ENCODE measurements at regions not wholly inside any gene's neighbourhood (a gene's known extent, or its start where the extent isn't known, plus 50 kb on each side); places are given as distances from the start of the nearest gene placed in this dataset.

DNA sequence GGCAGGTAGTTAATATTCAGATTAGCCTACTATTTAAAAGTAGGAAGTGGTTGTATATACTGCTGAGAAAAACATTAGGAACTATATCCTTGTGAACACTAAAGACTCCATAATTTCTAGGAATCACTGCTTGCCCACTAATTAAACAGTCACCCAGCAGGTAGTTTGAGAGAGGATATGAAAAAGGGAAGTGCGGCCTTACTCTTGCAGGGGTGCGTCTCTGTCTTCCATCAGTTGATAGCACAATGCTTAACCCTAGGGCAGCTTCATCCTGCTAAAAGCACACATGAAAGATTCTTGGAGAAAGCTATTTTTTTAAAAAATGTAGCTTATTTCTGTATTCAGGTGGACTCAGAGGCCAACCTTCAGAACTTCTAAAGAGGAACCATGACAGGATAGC lies 53.1 kb upstream of the ATP5MC3 start:
- TF ChIP-seq CTCF (IDR thresholded peaks at IDR 0.05), result no peak
- TF ChIP-seq POLR2A (IDR thresholded peaks at IDR 0.05), result no peak
